GM19025 (cell line): ENCODE measurements at regions not wholly inside any gene's neighbourhood (a gene's known extent, or its start where the extent isn't known, plus 50 kb on each side); places are given as distances from the start of the nearest gene placed in this dataset.

Experiments used
- ATAC-seq: cut with Tn5 transposase; IDR thresholded peaks from one replicate; pipeline ENCODE4 v1.9.1; 2021; ENCODE audit warnings: mild to moderate bottlenecking, low read depth, moderate library complexity; ENCODE audit not compliant: unreplicated experiment

DNA sequence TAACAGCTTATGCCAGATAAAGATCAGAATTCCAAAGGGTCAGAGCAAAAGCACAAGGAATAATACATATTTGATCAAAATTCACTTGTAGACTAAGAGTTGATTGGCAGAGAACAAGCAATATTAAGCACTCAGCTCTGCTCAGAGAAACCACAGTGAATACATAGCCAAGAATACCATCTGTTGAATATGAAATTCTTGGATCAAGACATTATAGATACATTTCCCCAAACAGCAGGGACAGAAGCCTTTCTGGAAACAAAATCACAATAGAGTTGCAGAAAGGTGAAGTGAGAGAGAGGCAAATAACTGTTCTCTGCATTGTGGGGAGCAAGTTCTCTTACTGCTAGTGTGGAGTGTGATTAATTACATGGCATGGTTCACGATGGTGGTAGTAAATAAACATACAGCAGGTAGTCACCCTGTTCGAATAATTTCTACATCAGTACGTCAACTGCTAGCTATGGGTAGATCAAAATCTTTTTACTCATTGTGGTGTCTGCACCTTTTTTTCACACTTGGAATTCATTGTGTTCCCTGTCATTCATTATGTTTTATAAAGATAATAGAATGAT, 366.7 kb downstream of the PCDH7 start:
- no peak for ATAC-seq

DNA sequence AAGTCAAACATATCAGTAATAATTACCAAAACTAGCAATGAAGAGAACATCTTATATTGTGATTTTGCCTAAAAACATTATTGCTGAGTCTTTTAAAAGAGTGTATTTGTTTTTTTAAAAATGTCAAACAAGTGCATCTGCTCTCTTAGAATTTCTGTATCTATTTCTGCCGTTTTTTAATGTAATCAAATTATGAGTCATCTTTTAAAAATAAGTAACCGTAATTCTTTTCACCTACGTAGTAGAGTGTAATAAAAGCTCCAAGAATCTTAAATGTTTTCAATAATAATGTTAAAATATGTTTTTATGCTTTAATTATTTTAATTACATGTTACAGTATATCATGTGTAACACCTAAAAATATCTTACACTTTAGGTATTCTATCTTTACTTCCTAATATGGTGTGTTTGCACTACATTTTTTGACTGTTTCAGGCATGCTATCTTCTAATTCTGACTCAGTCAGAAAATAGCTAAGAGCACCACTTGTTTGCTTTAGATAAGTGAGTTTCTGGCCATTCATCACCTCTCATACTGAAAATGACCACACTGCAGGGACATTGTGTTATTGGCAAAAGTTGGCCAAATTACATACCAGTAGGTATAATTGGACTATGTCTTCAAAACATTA, 368.5 kb downstream of the PCDH7 start:
- ATAC-seq: no peak

DNA sequence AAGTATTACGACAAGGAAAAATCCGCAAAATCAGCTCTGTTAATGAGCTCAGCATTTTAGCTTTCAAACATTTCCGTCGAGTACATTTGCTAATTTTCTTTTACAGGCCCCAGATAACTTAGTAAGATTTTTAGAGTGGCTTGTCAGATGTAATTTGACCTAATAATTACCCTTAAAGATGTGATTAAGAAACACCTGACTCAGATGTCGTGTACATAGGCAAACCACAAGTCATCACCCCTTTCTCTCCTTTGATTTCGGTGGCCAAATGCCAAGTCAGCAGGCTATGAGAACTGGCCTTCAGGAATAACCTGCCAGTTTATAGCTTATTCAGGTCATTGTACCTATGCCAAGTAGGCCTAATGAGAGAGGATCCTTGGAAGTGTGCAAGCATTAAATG, 369.6 kb downstream of the PCDH7 start:
- no peak for ATAC-seq

DNA sequence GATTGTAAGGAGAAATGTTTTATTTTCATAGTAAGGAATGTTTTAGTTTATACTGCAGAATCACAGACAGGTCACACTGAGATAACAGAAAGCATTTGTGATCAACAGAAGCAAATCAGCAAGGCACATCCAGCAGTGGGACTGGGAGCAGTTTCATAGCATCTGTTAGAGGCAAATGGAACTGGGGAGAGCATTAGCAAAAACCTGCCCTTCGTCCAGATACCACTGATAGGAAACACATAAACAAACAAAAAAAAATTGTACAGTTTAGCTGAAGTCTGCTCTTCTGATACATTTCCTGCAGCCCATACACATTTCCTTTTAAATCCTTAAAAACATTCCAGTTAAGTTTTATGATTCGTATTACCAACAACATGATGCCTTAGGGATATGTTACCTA, 374.3 kb downstream of the PCDH7 start:
- ATAC-seq: no peak

DNA sequence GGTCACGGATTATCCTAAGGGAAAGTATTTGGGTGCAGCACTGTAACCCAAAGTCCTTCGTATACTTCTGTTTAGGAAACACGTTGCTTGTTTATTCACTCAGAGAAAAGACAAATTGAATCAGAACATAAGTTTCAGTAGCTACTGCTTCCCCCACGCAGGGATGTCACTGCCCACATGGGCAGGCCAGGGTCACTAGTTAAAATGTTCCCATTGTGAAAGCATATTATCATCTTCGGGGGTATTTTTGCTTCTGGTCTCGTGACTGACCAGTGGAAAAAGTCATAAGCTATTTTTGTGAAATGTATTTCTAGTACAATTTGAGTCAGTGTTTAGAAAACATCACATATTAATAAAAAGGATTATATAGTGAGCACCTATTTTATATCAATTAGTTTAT, 377.8 kb downstream of the PCDH7 start:
- no peak for ATAC-seq

DNA sequence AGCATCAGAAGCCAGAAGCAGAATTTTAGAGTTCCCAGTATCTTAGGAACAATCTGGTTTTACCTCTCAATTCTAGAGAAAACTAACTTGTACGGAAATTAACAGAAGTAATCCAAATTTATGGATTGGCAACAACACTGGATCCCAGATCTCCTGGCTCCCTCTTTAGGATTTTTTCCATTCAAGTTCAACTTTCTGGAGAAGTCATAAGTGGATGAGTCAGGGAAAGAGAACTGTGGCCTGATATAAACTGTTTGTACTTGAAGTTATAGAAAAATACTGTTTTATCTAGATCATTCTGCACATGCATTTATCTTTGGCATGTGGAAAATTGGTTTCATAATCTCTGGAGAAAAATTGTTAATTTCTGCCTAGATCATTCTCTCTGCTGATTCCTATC, 380.4 kb downstream of the PCDH7 start:
- no peak for ATAC-seq

DNA sequence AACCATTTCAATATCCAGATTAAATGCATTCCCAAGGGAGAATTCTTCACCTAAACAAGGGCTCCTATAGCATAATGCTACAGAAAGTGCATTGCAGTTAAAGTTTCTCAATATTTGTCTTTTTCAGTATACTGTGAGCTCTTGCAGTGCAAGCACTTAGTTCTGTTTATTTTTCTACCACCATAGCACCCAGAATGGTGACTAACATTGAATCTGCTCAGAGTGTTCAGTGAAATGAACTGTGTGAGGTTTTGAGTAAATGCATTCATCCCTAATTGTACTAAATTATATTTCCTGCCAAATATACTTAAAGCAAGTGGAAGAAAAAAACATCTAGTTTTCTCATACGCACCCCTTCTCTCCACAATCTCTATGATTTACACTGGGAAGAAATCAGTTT, 383.9 kb downstream of the PCDH7 start:
- no peak for ATAC-seq

DNA sequence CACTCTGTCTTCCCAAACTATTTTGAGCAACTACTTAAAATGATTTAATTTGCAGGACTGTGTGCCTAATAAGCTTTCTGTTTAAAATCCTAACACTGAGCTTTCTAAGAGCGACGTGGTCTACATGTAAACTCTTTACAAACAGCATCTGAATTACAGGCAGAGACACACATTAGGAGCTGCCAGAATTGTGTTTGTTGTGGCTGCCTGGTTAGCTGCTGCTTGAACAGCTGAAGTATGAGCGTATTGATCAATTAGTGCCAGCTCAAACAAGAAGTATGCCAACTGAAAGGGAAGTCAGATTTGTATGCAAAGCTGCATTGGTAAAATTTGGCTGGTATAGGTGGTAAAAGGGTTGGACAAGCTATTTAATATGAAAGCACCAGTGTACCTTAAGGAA, 384.4 kb downstream of the PCDH7 start:
- no peak for ATAC-seq

DNA sequence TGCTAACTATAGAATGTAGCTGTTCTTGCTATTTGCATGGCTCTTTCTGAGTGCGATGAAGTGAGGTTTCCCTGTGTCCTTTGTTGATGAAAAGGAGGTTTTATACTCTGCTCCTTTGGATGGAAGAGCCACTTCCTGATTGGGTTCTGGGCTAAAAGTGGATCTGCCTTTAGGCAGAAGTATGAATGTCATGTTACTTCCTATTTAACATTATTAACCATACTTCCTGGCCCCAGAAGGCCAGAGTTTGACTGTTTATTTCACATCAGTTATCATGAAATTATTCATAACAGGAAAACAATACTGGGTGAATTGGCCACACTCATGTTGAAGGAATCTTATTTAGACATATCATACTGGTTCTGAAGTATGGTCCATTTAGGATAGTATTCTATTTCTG, 386.2 kb downstream of the PCDH7 start:
- no peak for ATAC-seq

DNA sequence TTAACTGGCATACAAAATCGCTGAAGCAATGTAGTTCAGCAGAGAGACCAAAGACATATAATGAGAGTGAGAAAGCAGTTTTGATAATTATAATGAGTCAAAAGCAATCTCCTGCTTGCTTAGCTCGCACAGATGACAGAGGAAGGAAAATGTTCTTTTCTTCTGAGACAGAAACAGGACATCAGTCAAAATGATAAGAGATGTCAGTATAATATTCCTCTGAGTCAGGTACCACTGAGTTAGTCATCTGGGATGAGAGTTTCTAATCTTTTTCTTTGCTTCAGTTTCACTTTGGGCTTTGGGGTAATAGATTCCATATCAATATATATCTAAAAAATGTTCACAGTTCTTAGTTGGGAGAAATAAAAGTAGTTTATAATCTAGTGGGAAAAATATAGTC, 387.2 kb downstream of the PCDH7 start:
- no peak for ATAC-seq

DNA sequence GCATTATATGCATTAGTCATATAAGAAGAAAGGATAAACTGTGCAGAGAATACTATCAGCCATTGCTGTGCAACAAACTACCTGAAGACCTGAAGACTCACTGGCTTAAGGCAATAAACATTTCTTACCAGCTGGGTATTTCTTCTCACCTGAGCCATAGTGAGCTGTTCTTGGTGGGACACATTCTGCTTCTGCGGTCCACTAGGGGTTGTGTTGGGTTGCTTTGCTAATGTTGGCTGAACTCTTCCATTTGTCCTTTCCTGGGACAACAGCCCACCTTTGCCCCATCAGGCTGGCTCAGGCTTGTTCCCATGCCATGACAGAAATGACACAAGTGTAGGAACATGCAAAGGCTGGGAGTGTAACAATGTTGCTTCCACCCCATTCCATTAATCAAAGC, 388.6 kb downstream of the PCDH7 start:
- ATAC-seq: no peak

DNA sequence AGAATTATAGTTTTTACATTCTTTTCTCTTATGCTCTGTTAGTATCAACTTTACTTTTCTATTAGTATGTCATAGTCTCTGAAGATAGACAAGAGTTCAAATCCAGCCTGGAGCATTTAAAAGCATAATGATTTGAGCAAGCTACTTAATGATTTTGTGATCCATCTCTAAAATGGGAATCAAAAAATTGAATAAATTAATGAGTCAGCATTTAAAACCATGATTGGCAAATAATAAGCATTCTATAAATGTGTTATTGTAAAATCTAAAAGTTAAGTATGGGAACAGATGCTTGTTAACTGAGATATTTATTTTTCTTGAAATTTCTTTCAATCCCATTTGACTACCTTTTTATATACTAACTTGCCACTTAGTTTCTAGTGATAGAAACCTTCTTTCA, 391.6 kb downstream of the PCDH7 start:
- no peak for ATAC-seq

DNA sequence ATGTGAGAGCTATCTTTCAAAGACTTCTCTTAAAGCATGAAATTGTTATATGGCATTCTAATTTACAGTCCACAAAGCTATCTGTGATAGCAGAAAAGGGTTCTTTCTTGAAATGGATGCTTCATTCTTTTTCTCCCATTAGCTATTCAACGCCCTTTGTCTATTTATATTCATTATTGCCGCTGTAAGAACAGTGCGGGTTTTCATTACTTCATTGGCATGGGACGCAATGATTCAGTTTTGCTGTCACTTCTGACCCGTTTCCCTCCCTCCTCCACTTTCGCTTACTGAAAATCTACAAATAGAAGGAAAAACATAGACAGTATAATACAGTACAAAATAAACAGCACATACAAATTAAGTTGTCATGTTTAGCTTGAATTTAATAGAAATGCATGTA, 394.6 kb downstream of the PCDH7 start:
- ATAC-seq: no peak

DNA sequence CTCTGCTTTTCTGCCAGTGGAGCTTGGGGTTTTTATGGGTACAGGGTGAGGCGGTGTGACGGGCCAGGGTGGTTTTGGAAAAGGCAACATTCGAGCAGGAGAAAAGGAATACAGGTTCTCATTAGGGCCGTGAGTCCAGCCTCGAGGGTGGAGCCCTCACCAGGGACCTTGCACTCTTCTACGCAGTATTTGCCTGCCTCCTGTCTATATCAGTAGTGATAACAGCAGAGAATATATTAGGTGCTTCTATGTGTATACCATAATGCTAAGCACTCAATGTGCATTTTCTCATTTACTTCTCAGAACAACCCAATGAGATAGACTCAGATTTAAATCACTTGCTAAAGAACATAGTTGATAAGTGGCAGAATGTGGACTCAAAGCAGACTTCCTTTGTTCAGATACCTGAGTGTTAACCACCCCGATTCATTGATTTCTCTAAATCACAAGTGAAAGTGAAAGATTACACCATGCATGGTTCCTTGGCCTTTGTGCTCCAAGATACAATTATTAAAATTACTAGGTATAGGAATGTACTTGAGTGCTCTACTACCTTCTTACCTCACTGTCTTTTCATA, 403.9 kb downstream of the PCDH7 start:
- no peak for ATAC-seq

DNA sequence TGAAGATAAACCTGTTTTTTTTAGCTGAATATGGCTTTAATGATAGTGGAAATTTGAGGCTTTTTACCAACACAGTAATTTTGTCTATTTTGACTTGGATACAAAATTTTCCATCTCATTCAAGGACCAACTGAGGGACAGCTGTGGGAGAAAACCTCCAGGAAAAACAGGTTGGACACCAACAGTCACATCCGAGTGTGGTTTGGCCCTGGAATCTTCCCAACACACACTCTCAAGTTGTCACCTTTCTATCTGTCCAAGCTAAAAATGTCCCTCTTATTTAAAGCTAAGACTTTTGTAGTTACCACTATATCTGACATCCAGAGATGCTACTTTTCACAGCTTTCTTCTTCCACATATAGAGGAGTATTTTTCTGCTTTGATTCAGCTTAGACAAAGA, 404.9 kb downstream of the PCDH7 start:
- no peak for ATAC-seq

DNA sequence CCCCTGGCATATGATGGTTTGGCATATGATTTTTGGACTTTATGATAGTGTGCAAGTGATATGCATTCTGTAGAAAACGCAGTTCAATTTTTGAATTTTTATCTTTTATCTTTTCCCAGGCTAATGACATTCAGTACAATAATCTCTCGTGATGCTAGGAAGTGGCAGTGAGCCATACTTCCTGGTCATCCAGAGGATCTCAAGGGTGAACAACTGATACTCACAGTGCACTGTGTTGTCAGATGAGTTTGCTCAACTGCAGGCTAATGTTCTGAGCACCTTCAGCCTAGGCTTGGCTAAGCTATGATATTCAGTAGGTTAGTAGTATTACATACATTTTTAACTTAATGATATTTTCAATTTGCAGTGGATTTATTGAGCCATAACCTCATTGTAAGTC, 405.3 kb downstream of the PCDH7 start:
- ATAC-seq: no peak

DNA sequence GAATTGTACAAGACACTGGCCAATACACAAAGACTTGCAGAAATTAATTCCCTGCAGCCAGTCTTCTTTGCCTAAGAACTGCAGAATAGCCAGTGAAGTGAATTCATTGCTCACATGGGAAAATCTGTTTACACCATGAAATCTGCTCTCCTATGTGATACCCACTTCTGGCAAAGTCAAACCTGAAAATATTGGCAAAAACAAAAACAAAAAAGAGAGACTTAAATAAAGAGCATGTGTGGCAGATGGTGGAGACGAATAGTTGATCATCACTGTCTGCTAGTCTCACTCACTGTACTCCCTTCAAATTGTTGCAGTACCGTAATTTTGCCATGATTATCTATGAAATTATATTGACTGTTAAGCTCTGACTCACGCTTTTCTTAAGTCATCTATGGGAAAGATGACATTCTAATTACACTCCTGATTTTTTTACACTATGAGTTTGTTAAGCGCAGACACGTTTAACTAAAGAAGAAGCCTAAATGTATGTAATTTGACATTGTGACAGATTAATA, 406.8 kb downstream of the PCDH7 start:
- ATAC-seq: no peak

DNA sequence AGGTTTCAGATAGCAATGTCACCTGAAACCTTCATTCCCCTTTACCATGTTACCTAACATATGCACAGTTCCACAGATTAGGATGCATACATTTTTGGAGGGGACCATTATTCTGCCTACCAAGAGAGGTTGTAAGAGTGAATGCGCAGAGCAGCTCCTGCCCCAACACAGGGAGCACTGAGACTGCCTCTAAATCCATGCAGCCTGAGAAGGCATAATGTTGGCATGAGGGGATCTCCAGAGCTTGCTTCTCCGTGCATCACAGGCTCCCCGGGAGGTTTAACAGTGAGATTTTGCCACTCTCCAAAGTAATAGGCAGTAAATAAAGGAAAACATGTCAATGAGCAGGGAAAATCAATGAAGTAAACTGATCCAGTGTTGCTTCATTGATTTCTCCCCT, 410.8 kb downstream of the PCDH7 start:
- no peak for ATAC-seq

DNA sequence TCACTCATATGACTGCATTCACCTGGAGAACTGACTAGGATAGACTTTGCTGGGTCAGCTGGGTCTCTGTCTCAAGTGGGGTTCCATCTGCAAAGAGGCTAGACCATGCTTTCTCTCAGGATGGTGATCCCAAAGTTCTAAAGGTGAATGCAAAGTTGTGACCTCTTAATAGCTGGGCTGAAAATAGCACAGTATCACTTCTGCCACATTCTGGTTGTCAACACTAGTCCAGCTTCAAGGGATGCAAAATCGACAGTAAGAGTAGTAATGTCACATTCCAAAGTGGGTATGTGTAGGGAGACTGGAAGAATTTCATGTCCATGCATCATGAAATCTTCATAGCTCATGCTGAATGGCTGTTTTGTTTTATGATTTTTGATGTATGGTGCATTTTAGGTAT, 414.6 kb downstream of the PCDH7 start:
- ATAC-seq: no peak

DNA sequence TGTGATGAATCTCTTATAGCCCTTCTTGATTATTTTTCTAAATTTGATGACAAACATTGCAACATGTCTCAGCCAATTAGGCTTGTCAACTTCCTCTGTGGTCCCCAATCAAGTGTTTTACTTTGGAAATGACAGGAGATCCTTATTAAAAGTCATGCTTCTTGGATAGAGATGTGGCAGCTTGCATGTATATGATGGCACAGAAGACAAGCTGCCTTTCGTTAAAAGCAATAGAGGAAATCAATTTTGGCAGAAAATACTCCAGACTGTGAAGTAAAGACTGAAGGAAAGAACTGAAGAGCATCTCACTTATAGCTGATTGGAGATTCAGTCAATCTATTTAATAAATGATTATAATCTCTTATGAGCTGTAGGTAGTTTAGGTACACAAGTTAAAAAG, 419.6 kb downstream of the PCDH7 start:
- ATAC-seq: no peak

DNA sequence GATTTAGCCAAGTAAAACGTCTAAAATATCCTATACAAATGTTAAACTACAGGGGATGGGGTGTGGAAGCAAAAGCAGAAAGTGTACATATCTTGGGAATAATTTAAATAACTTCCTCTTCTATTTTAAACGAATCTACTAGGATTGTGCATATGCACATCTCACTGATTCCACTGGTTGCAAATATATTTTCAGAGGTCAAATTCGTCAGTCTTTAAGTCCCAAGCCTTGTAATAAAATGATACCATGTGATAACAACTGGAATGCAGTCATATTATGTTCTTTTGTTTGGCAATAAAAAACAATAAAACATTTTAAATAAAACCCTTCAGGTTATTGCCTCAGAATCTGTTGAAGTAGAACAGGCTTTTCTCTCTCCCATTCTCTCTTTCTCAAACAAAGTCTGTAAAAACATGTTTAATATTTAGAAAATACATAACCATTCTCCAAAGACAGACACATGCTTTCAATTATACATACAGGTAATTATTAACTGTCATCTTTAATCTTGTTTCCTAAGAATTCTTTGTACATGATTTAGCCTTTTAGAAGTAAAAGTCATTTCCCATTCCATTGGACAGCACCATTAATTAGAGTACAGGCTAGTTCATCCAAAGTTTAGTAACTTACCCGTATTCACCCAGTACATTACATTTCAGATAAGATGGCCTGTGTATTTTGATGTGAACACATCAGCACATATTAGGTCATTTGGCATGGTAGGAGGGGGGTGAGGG, 421.1 kb downstream of the PCDH7 start:
- ATAC-seq: no peak

DNA sequence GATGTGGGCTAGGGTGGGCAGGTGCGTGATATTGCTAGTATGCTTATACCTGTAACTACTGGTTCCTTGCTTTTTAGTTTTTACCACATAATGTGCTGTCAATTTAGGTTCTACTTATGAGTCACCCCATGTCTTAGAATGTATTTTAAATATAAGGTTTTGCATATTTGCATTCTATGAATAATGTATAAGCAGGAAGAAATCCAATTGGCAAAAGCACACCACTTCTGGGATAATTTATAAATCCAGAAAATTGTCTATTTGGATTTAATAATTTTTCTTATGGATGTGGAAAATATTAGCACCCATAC, 421.6 kb downstream of the PCDH7 start:
- ATAC-seq: no peak
